IMR-90 (cell line): ENCODE measurements at regions not wholly inside any gene's neighbourhood (a gene's known extent, or its start where the extent isn't known, plus 50 kb on each side); places are given as distances from the start of the nearest gene placed in this dataset.

Experiments used
- ATAC-seq: fragments of 200-7000 bp; cut with Tn5 transposase; 2 replicates; pipeline ENCODE4 v1.9.1; 2020; ENCODE audit warnings: low read depth, mild to moderate bottlenecking, moderate library complexity
- BruUV-seq: library from RNA; stranded (reverse); fragments of 400-500 nt; replicated peaks from 2 replicates; lab custom pipeline; 2021; lab: Mats Ljungman, UMichigan
- CTCF ChIA-PET: fragments of 300-600 bp; formaldehyde crosslinking; extraction: SDS; loops from one replicate; lab custom pipeline; 2021; ENCODE audit warnings: antibody characterized with exemption; lab: Yijun Ruan, JAX
- POLR2A ChIA-PET: fragments of 300-600 bp; sonication (Branson Sonifier 250); formaldehyde crosslinking; loops from one replicate; lab custom pipeline; 2022; ENCODE audit warnings: antibody characterized with exemption; ENCODE audit not compliant: unreplicated experiment; lab: Charles Lee
- DNase-seq: peaks from one replicate; pipeline ENCODE4 v3.0.0; 2013
- H2AFZ ChIP-seq: replicated peaks from 2 replicates; pipeline ENCODE3; 2013; ENCODE audit warnings: low read length, mild to moderate bottlenecking; ENCODE audit not compliant: poor library complexity
- H2AK5ac ChIP-seq: 2 replicates; pipeline ENCODE4 v1.6.1; 2013; ENCODE audit warnings: low read depth, low read length, inconsistent platforms
- H2AK9ac ChIP-seq: replicated peaks from 2 replicates; pipeline ENCODE3; 2013; ENCODE audit warnings: mild to moderate bottlenecking, low read depth, low read length, moderate library complexity; ENCODE audit not compliant: poor library complexity
- H2BK120ac ChIP-seq: 2 replicates; pipeline ENCODE4 v1.6.1; 2013; ENCODE audit warnings: low read depth, low read length, inconsistent platforms
- H2BK15ac ChIP-seq: 3 replicates; pipeline ENCODE4 v1.6.1; 2013; ENCODE audit warnings: low read depth, low read length, inconsistent platforms
- H2BK20ac ChIP-seq: 2 replicates; pipeline ENCODE4 v1.6.1; 2013; ENCODE audit warnings: low read depth, mild to moderate bottlenecking, inconsistent platforms, low read length, moderate library complexity
- H2BK5ac ChIP-seq: 2 replicates; pipeline ENCODE4 v1.6.1; 2013; ENCODE audit warnings: mild to moderate bottlenecking, low read depth, low read length, inconsistent platforms; ENCODE audit not compliant: poor library complexity, severe bottlenecking
- H3K14ac ChIP-seq: replicated peaks from 2 replicates; pipeline ENCODE4 v1.6.1; 2013; ENCODE audit warnings: low read depth, low read length, inconsistent platforms
- H3K18ac ChIP-seq: 2 replicates; pipeline ENCODE4 v1.6.1; 2013; ENCODE audit warnings: low read depth, low read length, control low read depth
- H3K23ac ChIP-seq: 2 replicates; pipeline ENCODE4 v1.6.1; 2013; ENCODE audit warnings: low read depth, low read length, inconsistent platforms
- H3K27ac ChIP-seq: 2 replicates; pipeline ENCODE4 v1.5.1; 2013; ENCODE audit warnings: mild to moderate bottlenecking, control low read depth, low read length; ENCODE audit not compliant: insufficient read depth
- H3K27me3 ChIP-seq: 2 replicates; pipeline ENCODE4 v1.6.1; 2013; ENCODE audit warnings: low read length; ENCODE audit not compliant: control insufficient read depth, insufficient read depth
- H3K36me3 ChIP-seq: 2 replicates; pipeline ENCODE4 v1.6.1; 2013; ENCODE audit warnings: low read length, mixed read lengths; ENCODE audit not compliant: control insufficient read depth, insufficient read depth
- H3K4ac ChIP-seq: 2 replicates; pipeline ENCODE4 v1.6.1; 2013; ENCODE audit warnings: low read depth, low read length, inconsistent platforms
- H3K4me1 ChIP-seq: 2 replicates; pipeline ENCODE4 v1.6.1; 2013; ENCODE audit warnings: low read length, mixed read lengths; ENCODE audit not compliant: control insufficient read depth, insufficient read depth
- H3K4me2 ChIP-seq: 2 replicates; pipeline ENCODE4 v1.6.1; 2013; ENCODE audit warnings: low read depth, mild to moderate bottlenecking, control low read depth, low read length, moderate library complexity
- H3K4me3 ChIP-seq: 2 replicates; pipeline ENCODE4 v1.5.1; 2013; ENCODE audit warnings: low read depth, mild to moderate bottlenecking, control low read depth, low read length, moderate library complexity; ENCODE audit not compliant: insufficient read depth
- H3K56ac ChIP-seq: 2 replicates; pipeline ENCODE4 v1.6.1; 2013; ENCODE audit warnings: low read length, inconsistent platforms; ENCODE audit not compliant: insufficient read depth; ENCODE audit errors: extremely low read depth
- H3K79me1 ChIP-seq, 2 experiments: 2 replicates each; pipeline ENCODE4 v1.6.1; 2013; ENCODE audit warnings: low read length in 2 of 2, inconsistent platforms in 1 of 2, low read depth in 1 of 2
- H3K9ac ChIP-seq: 2 replicates; pipeline ENCODE4 v1.6.1; 2013; ENCODE audit warnings: low read depth, low read length, control low read depth
- H3K9me1 ChIP-seq: 2 replicates; pipeline ENCODE4 v1.6.1; 2013; ENCODE audit warnings: low read length, inconsistent platforms; ENCODE audit not compliant: insufficient read depth
- H3K9me3 ChIP-seq: 2 replicates; pipeline ENCODE4 v1.6.1; 2013; ENCODE audit warnings: low read length; ENCODE audit not compliant: control insufficient read depth, insufficient read depth
- H4K20me1 ChIP-seq: 2 replicates; pipeline ENCODE4 v1.6.1; 2013; ENCODE audit warnings: low read length, inconsistent platforms; ENCODE audit not compliant: insufficient read depth
- H4K5ac ChIP-seq: 2 replicates; pipeline ENCODE4 v1.6.1; 2013; ENCODE audit warnings: mild to moderate bottlenecking, low read depth, low read length, control low read depth
- H4K8ac ChIP-seq, 2 experiments: 2 replicates each; pipeline ENCODE4 v1.6.1; 2013; ENCODE audit warnings: low read depth in 2 of 2, low read length in 2 of 2, control low read depth in 1 of 2, inconsistent platforms in 1 of 2
- H4K91ac ChIP-seq: 2 replicates; pipeline ENCODE4 v1.6.1; 2013; ENCODE audit warnings: low read depth, low read length, inconsistent platforms; ENCODE audit not compliant: insufficient read depth
- BHLHE40 ChIP-seq: fragments of 150-350 bp; IDR thresholded peaks from 2 replicates; pipeline ENCODE4 v1.6.1; 2016; ENCODE audit warnings: mild to moderate bottlenecking, low read depth, low read length
- CEBPB ChIP-seq: IDR thresholded peaks from 2 replicates; pipeline ENCODE4 v1.6.1; 2012; ENCODE audit warnings: low read depth, low read length, improper control_type of control experiment
- CHD1 ChIP-seq: IDR thresholded peaks from 2 replicates; pipeline ENCODE4 v1.6.1; 2012; ENCODE audit warnings: low read depth, low read length, improper control_type of control experiment
- CTCF ChIP-seq: conservative IDR thresholded peaks from 2 replicates; pipeline ENCODE4 v1.5.1; 2012; ENCODE audit warnings: mild to moderate bottlenecking, low read depth, low read length, improper control_type of control experiment
- FOS ChIP-seq: fragments of 150-350 bp; IDR thresholded peaks from 2 replicates; pipeline ENCODE4 v1.6.1; 2016; ENCODE audit warnings: low read depth, low read length
- MAFK ChIP-seq: IDR thresholded peaks from 2 replicates; pipeline ENCODE4 v1.6.1; 2012; ENCODE audit warnings: low read depth, low read length, improper control_type of control experiment
- MAZ ChIP-seq: IDR thresholded peaks from 2 replicates; pipeline ENCODE4 v1.6.1; 2012; ENCODE audit warnings: low read depth, mild to moderate bottlenecking, low read length, improper control_type of control experiment, moderate library complexity, borderline replicate concordance
- MXI1 ChIP-seq: IDR thresholded peaks from 2 replicates; pipeline ENCODE4 v1.6.1; 2012; ENCODE audit warnings: low read depth, mild to moderate bottlenecking, low read length, moderate library complexity, borderline replicate concordance
- NFE2L2 ChIP-seq: fragments of 150-350 bp; IDR thresholded peaks from 2 replicates; pipeline ENCODE4 v1.6.1; 2016; ENCODE audit warnings: low read depth, mild to moderate bottlenecking, low read length
- POLR2A ChIP-seq: IDR thresholded peaks from 2 replicates; pipeline ENCODE4 v1.6.1; 2012; ENCODE audit warnings: mild to moderate bottlenecking, low read depth, low read length
- RAD21 ChIP-seq: IDR thresholded peaks from 2 replicates; pipeline ENCODE4 v1.6.1; 2012; ENCODE audit warnings: low read length, improper control_type of control experiment
- RCOR1 ChIP-seq: IDR thresholded peaks from 2 replicates; pipeline ENCODE4 v1.6.1; 2012; ENCODE audit warnings: mild to moderate bottlenecking, low read length, improper control_type of control experiment; ENCODE audit not compliant: insufficient replicate concordance
- RFX5 ChIP-seq: IDR thresholded peaks from 2 replicates; pipeline ENCODE4 v1.8.0; 2012; ENCODE audit warnings: low read depth, mild to moderate bottlenecking, low read length, moderate library complexity
- SMC3 ChIP-seq: fragments of 150-350 bp; IDR thresholded peaks from 2 replicates; pipeline ENCODE4 v1.6.1; 2016; ENCODE audit warnings: low read depth, mild to moderate bottlenecking, antibody characterized with exemption, low read length, moderate library complexity
- WGBS, 2 experiments: methylation state at CpG; one replicate each; pipeline versions ENCODE4 v1.1.5 to v1.1.7; 2013; ENCODE audit warnings: missing lambda C conversion rate in 2 of 2; ENCODE audit not compliant: insufficient read length in 1 of 2; ENCODE audit errors: extremely low coverage in 2 of 2; 5-methylcytosine and 5-hydroxymethylcytosine counted together
- dilution Hi-C: fragments of 300-500 bp; cut with HindIII; formaldehyde crosslinking; loops from one replicate; pipeline ENCODE4 v1.14.3; 2018; ENCODE audit warnings: low sequenced_read_pairs; ENCODE audit not compliant: unreplicated experiment
- in situ Hi-C: fragments of 300-500 bp; cut with MboI; formaldehyde crosslinking; loops from 3 replicates; pipeline ENCODE4 v1.14.3; 2019; ENCODE audit warnings: low sequenced_read_pairs, inconsistent platforms, mixed read lengths
- intact Hi-C: fragments of 100-400 bp; cut with micrococcal nuclease; formaldehyde crosslinking; loops from 2 replicates; pipeline ENCODE4 v1.10.0; 2022
- TF ChIP-seq, protein P1 (sequence below): fragments of 150-350 bp; IDR thresholded peaks from 2 replicates; pipeline ENCODE4 v1.6.1; 2016; ENCODE audit warnings: low read depth, mild to moderate bottlenecking, low read length, moderate library complexity, borderline replicate concordance
- TF ChIP-seq, protein P2 (sequence below): fragments of 150-350 bp; IDR thresholded peaks from 2 replicates; pipeline ENCODE4 v1.6.1; 2017; ENCODE audit warnings: mild to moderate bottlenecking, antibody characterized with exemption, low read length, low read depth

DNA sequence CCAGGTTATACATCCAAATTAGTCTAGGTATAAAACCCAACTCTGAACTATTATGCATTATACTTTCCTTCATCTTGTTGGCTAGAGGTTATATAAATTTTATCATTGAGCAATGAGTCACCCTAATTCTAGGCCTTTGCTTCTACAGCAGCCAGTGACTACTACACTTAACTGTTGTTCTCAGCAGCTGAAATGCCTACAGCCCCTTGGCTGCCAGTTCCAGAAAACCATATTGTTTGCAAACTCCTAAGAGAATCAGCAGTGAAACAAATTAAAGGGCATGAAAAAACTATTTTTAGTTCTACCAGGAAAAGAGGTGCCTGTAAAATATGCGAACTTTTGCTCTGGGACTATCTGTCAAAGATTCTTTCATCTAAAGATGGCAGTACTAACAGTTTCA is 292.8 kb downstream of the FRK start:
- ChIA-PET CTCF (no interaction called here), POLR2A (no interaction called here)
- Histone ChIP-seq H2BK15ac (no peak overlapping the region), H3K9me3 (peaks cover 2% of the 10 kb centered on the region; the same call in 1 of the 2 replicates), H2AK9ac (no peak overlapping the region), H3K27me3 (no peaks in the 10 kb centered on the region), H4K5ac (no peak overlapping the region), H3K4me2 (no peak overlapping the region), H3K9ac (no peak overlapping the region), H2AFZ (no peak overlapping the region), H2BK120ac (no peak overlapping the region), H3K4me1 (no peaks in the 10 kb centered on the region), H4K91ac (no peak overlapping the region), H3K4me3 (no peak overlapping the region), H3K27ac (no peak overlapping the region), H3K14ac (no peak overlapping the region), H2BK5ac (no peak overlapping the region), H3K4ac (no peak overlapping the region), H2AK5ac (no peak overlapping the region), H3K23ac (no peak overlapping the region), H4K20me1 (no peaks in the 10 kb centered on the region), H3K9me1 (no peaks in the 10 kb centered on the region), H3K56ac (no peak overlapping the region), H2BK20ac (no peak overlapping the region), H3K18ac (no peak overlapping the region), H4K8ac (no peak overlapping the region), H3K36me3 (no peaks in the 10 kb centered on the region), H3K79me1 (no peaks in the 10 kb centered on the region)
- BruUV-seq: no TSS peak
- intact Hi-C loops: no loop called here
- ATAC-seq (no peak), DNase-seq (no peak)
- no CpG with 5 or more reads among the region's 1 CpG for WGBS, 2 experiments
- no peak for TF ChIP-seq MAFK
- no peak for TF ChIP-seq CTCF
- TF ChIP-seq MAZ: no peak
- no peak for TF ChIP-seq CEBPB
- TF ChIP-seq, protein P1, sequence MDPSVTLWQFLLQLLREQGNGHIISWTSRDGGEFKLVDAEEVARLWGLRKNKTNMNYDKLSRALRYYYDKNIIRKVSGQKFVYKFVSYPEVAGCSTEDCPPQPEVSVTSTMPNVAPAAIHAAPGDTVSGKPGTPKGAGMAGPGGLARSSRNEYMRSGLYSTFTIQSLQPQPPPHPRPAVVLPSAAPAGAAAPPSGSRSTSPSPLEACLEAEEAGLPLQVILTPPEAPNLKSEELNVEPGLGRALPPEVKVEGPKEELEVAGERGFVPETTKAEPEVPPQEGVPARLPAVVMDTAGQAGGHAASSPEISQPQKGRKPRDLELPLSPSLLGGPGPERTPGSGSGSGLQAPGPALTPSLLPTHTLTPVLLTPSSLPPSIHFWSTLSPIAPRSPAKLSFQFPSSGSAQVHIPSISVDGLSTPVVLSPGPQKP: no peak
- no peak for TF ChIP-seq CHD1
- TF ChIP-seq BHLHE40: no peak
- TF ChIP-seq NFE2L2: no peak
- TF ChIP-seq RAD21: no peak
- TF ChIP-seq RCOR1: no peak
- no peak for TF ChIP-seq POLR2A
- no peak for TF ChIP-seq FOS
- TF ChIP-seq SMC3: no peak
- no peak for TF ChIP-seq MXI1
- TF ChIP-seq RFX5: no peak
- TF ChIP-seq, protein P2, sequence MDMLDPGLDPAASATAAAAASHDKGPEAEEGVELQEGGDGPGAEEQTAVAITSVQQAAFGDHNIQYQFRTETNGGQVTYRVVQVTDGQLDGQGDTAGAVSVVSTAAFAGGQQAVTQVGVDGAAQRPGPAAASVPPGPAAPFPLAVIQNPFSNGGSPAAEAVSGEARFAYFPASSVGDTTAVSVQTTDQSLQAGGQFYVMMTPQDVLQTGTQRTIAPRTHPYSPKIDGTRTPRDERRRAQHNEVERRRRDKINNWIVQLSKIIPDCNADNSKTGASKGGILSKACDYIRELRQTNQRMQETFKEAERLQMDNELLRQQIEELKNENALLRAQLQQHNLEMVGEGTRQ: no peak
- dilution Hi-C loops: no loop called here
- in situ Hi-C loops: no loop called here
